Astrocyte of the cerebellum (primary cell): ENCODE measurements at regions not wholly inside any gene's neighbourhood (a gene's known extent, or its start where the extent isn't known, plus 50 kb on each side); places are given as distances from the start of the nearest gene placed in this dataset.

Experiments
- DNase-seq: peaks from one replicate; pipeline ENCODE4 v3.0.0-alpha.2; 2011; ENCODE audit warnings: low read depth
- H3K4me3 ChIP-seq: 2 replicates; pipeline ENCODE4 v1.5.1; 2011; ENCODE audit warnings: mild to moderate bottlenecking, low read depth, low read length, moderate library complexity
- in situ Hi-C: cut with HindIII; loops from 2 replicates; pipeline ENCODE4 v1.10.0; 2017; ENCODE audit warnings: low sequenced_read_pairs
- TF ChIP-seq, protein P1 (sequence below): IDR thresholded peaks from 2 replicates; pipeline ENCODE4 v1.5.1; 2012; ENCODE audit warnings: low read length, low read depth, moderate library complexity, mild to moderate bottlenecking; ENCODE audit errors: missing control alignments

DNA sequence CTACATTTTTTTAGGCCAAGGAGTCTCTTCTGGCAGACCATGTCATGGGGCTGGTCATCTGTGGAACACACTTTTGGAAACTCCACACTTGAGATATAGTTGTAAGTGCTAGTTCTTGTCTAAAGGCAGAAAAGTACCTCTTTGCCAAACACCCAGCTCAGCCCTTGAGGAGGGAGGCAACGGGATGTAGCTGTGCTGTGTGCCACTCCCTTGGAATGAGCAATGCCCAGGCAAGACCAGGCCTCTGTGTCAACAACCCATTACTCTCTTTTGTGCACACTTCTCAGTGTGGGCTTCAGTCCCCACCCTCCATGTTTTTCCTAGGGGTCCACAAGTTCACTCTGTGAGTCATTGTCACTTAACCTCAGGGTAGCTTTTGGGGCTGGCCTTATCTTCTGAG lies 528.3 kb upstream of the CFAP20DC start:
- no peak for DNase-seq
- TF ChIP-seq, protein P1, sequence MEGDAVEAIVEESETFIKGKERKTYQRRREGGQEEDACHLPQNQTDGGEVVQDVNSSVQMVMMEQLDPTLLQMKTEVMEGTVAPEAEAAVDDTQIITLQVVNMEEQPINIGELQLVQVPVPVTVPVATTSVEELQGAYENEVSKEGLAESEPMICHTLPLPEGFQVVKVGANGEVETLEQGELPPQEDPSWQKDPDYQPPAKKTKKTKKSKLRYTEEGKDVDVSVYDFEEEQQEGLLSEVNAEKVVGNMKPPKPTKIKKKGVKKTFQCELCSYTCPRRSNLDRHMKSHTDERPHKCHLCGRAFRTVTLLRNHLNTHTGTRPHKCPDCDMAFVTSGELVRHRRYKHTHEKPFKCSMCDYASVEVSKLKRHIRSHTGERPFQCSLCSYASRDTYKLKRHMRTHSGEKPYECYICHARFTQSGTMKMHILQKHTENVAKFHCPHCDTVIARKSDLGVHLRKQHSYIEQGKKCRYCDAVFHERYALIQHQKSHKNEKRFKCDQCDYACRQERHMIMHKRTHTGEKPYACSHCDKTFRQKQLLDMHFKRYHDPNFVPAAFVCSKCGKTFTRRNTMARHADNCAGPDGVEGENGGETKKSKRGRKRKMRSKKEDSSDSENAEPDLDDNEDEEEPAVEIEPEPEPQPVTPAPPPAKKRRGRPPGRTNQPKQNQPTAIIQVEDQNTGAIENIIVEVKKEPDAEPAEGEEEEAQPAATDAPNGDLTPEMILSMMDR, result no peak
- in situ Hi-C loops, result no loop called here
- H3K4me3 ChIP-seq, result no peak overlapping the region

DNA sequence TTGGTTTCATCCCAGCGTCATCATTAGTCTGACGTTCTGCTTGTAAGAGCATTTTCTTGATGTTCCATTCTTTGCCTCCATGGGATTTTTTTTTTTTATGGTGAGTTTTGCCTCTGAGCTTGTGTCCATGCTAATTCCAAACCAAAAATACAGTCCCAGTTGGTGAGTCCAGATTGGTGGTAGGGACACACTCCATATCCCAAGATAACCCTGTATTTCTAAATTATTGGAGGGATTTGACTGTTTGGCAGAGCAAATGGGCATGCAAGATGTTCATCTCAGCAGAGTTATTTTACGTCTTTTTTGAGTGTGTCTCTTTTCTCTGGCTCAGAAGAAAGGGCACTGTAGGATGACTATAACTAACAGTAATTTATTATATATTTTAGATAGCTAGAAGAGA lies 526.8 kb upstream of the CFAP20DC start:
- TF ChIP-seq, protein P1, result no peak
- no peak for DNase-seq
- in situ Hi-C loops, result no loop called here
- H3K4me3 ChIP-seq, result no peak overlapping the region

DNA sequence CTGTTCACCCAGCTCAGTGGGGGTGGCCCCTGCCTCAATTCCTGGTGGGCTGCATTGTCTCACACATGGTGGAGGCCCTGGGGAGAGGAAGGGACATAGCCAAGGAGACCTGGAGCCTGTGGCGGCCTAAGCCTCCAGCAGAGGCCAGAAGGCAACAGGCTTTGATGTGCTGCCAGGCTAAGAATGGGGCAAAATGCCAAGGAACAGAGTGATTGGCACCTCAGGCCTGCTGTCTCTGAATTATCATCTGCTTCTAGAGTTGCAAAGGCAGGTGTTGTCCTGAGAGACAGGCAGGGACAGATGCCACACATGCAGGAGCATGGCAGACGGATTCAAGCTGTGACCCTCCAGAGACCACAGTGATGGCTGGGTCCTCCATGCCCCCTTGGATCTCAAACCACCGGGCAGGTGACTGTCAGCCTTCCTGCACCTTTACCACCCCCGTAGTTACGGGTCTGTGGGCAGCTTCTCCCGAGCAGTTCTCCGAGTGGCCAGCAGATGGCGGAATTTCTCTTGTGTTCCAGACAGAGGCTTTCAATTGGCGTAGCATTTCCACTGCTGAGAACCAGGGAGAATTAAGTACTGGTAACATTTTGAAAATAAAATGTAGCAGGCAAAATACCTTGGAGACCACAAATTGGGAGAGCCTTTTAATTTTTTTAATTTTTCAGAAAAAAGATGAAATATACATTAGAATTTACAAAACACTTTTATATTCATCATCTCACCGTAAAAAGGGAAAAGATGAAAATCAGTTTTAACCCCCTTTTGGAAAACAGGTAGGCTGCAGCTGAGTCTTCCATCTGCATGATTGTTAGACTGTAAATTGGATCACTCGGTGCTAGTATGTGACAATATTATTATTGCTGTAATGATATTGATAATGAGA lies 525.5 kb upstream of the CFAP20DC start:
- TF ChIP-seq, protein P1, result peak; percentile 96
- DNase-seq, result peak; percentile 48
- in situ Hi-C loops, result no loop called here
- H3K4me3 ChIP-seq, result no peak overlapping the region

DNA sequence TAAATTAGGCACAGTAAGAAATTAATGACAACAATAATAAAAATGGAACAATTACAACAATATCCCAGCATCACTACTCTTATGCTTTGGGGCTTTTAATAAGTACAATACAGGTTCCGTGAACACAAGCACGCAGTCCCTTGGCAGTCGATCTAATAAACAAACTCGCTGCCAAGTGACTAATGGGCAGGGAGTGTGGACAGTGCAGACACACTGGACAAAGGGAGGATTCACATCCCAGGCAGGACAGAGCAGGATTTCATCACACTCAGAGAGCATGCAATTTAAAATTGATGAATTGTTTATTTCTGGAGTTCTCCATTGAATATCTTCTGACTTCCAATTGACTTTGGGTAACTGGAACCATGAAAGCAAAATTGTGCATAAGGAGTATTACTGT lies 524.1 kb upstream of the CFAP20DC start:
- in situ Hi-C loops, result no loop called here
- no peak overlapping the region for H3K4me3 ChIP-seq
- peak; percentile 41 for DNase-seq
- TF ChIP-seq, protein P1, result no peak

DNA sequence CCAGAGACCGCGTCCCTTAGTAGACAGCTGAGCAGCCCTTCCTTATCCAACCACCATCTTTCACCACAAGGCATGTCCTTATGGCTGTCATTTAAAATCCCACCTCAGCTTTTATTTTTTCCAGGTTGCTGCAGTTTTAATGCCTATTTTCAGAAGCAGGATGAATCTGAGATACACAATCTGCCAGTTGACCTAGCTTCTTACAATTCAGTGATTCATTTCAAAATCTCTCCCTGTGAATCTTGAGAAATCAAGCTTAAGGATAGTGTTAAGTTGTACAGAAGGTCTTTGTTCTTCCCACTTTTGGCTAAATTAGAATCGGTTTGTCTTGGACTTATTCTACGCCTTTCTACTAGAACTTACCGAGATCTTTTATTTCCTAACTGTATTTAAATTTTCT lies 522.3 kb upstream of the CFAP20DC start:
- no peak overlapping the region for H3K4me3 ChIP-seq
- DNase-seq, result no peak
- in situ Hi-C loops, result no loop called here
- TF ChIP-seq, protein P1, result no peak

DNA sequence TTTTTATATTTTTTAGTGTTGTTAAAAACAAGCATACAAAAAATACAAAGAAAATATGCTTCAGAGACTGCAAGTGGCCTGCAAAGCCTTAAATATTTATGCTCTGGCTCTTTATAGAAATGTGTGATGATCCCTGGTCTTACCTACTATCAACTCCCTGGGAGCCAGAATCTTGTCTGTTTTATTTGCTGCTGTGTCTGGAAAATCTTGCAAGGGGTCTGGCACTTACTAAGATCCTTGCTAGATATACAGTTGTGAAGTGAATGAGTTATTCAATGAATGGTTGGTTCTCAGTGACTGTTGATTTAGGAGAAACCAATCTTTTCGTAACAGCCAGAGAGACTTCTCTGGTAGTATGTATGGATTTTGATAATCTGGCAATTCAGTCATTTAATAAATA lies 521.0 kb upstream of the CFAP20DC start:
- TF ChIP-seq, protein P1, result no peak
- no peak overlapping the region for H3K4me3 ChIP-seq
- DNase-seq, result no peak
- in situ Hi-C loops, result no loop called here
